ENCODE measurements at regions not wholly inside any gene's neighbourhood (a gene's known extent, or its start where the extent isn't known, plus 50 kb on each side); places are given as distances from the start of the nearest gene placed in this dataset.

- CTCF ChIA-PET = no interaction called here
- Mint-ChIP-seq H3K36me3 (ENCODE audit: low read depth) (no peaks in the 10 kb centered on the region), H3K27ac (no peak overlapping the region), H3K9me3 (peaks cover 2% of the 10 kb centered on the region), H3K27me3 (ENCODE audit: low read depth) (peaks cover 3% of the 10 kb centered on the region), H3K4me3 (no peak overlapping the region), H3K4me1 (ENCODE audit: low read depth) (no peaks in the 10 kb centered on the region)
- intact Hi-C loops (cut with micrococcal nuclease) = no loop called here
- no peak for DNase-seq
These were observed 112.8 kb upstream of the TMEFF2 start for GRCh38 chr2:192307530-192307929.

GRCh38 chr2:192298664-192299063 is 103.9 kb upstream of the TMEFF2 start:
- intact Hi-C loops (cut with micrococcal nuclease) = no loop called here
- Mint-ChIP-seq H3K4me3 (no peak overlapping the region), H3K36me3 (ENCODE audit: low read depth) (no peaks in the 10 kb centered on the region), H3K27ac (no peak overlapping the region), H3K27me3 (ENCODE audit: low read depth) (no peaks in the 10 kb centered on the region), H3K9me3 (no peaks in the 10 kb centered on the region), H3K4me1 (ENCODE audit: low read depth) (no peaks in the 10 kb centered on the region)
- CTCF ChIA-PET = interaction anchor here (0.6 kb wide), 1 partner anchor 71 kb away, joined by 4 read pairs; no protein-coding TSS in a partner anchor
- DNase-seq = no peak

GRCh38 chr2:192292478-192292877 is 97.7 kb upstream of the TMEFF2 start:
- intact Hi-C loops (cut with micrococcal nuclease) = no loop called here
- Mint-ChIP-seq H3K4me1 (ENCODE audit: low read depth) (no peaks in the 10 kb centered on the region), H3K9me3 (no peaks in the 10 kb centered on the region), H3K27me3 (ENCODE audit: low read depth) (no peaks in the 10 kb centered on the region), H3K4me3 (no peak overlapping the region), H3K27ac (no peak overlapping the region), H3K36me3 (ENCODE audit: low read depth) (no peaks in the 10 kb centered on the region)
- CTCF ChIA-PET = no interaction called here
- no peak for DNase-seq

GRCh38 chr2:192288295-192288694 is 93.6 kb upstream of the TMEFF2 start:
- CTCF ChIA-PET = no interaction called here
- intact Hi-C loops (cut with micrococcal nuclease) = no loop called here
- Mint-ChIP-seq H3K27me3 (ENCODE audit: low read depth) (no peaks in the 10 kb centered on the region), H3K36me3 (ENCODE audit: low read depth) (no peaks in the 10 kb centered on the region), H3K4me3 (no peak overlapping the region), H3K27ac (no peak overlapping the region), H3K4me1 (ENCODE audit: low read depth) (no peaks in the 10 kb centered on the region), H3K9me3 (no peaks in the 10 kb centered on the region)
- DNase-seq = no peak

GRCh38 chr2:192286093-192286701 is 91.5 kb upstream of the TMEFF2 start:
- H3K4me1 Mint-ChIP-seq (ENCODE audit: low read depth) = no peaks in the 10 kb centered on the region
- H3K36me3 Mint-ChIP-seq (ENCODE audit: low read depth) = no peaks in the 10 kb centered on the region
- CTCF ChIA-PET = no interaction called here
- DNase-seq = peak; percentile 20
- no peaks in the 10 kb centered on the region for H3K9me3 Mint-ChIP-seq
- H3K4me3 Mint-ChIP-seq = no peak overlapping the region
- intact Hi-C loops (cut with micrococcal nuclease) = no loop called here
- H3K27me3 Mint-ChIP-seq (ENCODE audit: low read depth) = no peaks in the 10 kb centered on the region
- H3K27ac Mint-ChIP-seq = no peak overlapping the region

GRCh38 chr2:192283450-192283849 is 88.7 kb upstream of the TMEFF2 start:
- H3K9me3 Mint-ChIP-seq = no peaks in the 10 kb centered on the region
- no peak overlapping the region for H3K4me3 Mint-ChIP-seq
- no peaks in the 10 kb centered on the region for H3K36me3 Mint-ChIP-seq (ENCODE audit: low read depth)
- intact Hi-C loops (cut with micrococcal nuclease) = no loop called here
- H3K27ac Mint-ChIP-seq = no peak overlapping the region
- H3K4me1 Mint-ChIP-seq (ENCODE audit: low read depth) = no peaks in the 10 kb centered on the region
- DNase-seq = no peak
- no peaks in the 10 kb centered on the region for H3K27me3 Mint-ChIP-seq (ENCODE audit: low read depth)
- CTCF ChIA-PET = interaction anchor here (0.8 kb wide), 1 partner anchor 340 kb away, joined by 4 read pairs; no protein-coding TSS in a partner anchor

- no peaks in the 10 kb centered on the region for H3K4me1 Mint-ChIP-seq (ENCODE audit: low read depth)
- no peaks in the 10 kb centered on the region for H3K27me3 Mint-ChIP-seq (ENCODE audit: low read depth)
- CTCF ChIA-PET = no interaction called here
- H3K36me3 Mint-ChIP-seq (ENCODE audit: low read depth) = no peaks in the 10 kb centered on the region
- DNase-seq = no peak
- no peaks in the 10 kb centered on the region for H3K9me3 Mint-ChIP-seq
- intact Hi-C loops (cut with micrococcal nuclease) = no loop called here
- H3K4me3 Mint-ChIP-seq = no peak overlapping the region
- H3K27ac Mint-ChIP-seq = no peak overlapping the region
These were observed 84.0 kb upstream of the TMEFF2 start for GRCh38 chr2:192278701-192279100.

- Mint-ChIP-seq H3K36me3 (ENCODE audit: low read depth) (no peaks in the 10 kb centered on the region), H3K4me3 (no peak overlapping the region), H3K4me1 (ENCODE audit: low read depth) (no peaks in the 10 kb centered on the region), H3K27ac (no peak overlapping the region), H3K9me3 (no peaks in the 10 kb centered on the region), H3K27me3 (ENCODE audit: low read depth) (no peaks in the 10 kb centered on the region)
- DNase-seq = no peak
- intact Hi-C loops (cut with micrococcal nuclease) = no loop called here
- CTCF ChIA-PET = no interaction called here
These were observed 82.9 kb upstream of the TMEFF2 start for GRCh38 chr2:192277494-192278109.

GRCh38 chr2:192275632-192276031 is 80.9 kb upstream of the TMEFF2 start:
- intact Hi-C loops (cut with micrococcal nuclease) = no loop called here

GRCh38 chr2:192267484-192267883 is 72.8 kb upstream of the TMEFF2 start:
- Mint-ChIP-seq H3K27me3 (ENCODE audit: low read depth) (no peaks in the 10 kb centered on the region), H3K4me3 (no peak overlapping the region), H3K9me3 (no peaks in the 10 kb centered on the region), H3K4me1 (ENCODE audit: low read depth) (no peaks in the 10 kb centered on the region), H3K27ac (no peak overlapping the region), H3K36me3 (ENCODE audit: low read depth) (no peaks in the 10 kb centered on the region)
- intact Hi-C loops (cut with micrococcal nuclease) = no loop called here
- CTCF ChIA-PET = no interaction called here
- no peak for DNase-seq

More at GRCh38 chr2:192275632-192276031, 80.9 kb upstream of the TMEFF2 start:
- Mint-ChIP-seq H3K27me3 (ENCODE audit: low read depth) (no peaks in the 10 kb centered on the region), H3K36me3 (ENCODE audit: low read depth) (no peaks in the 10 kb centered on the region), H3K9me3 (no peaks in the 10 kb centered on the region), H3K27ac (no peak overlapping the region), H3K4me3 (no peak overlapping the region), H3K4me1 (ENCODE audit: low read depth) (no peaks in the 10 kb centered on the region)
- no peak for DNase-seq
- CTCF ChIA-PET = no interaction called here

GRCh38 chr2:192265751-192266150 is 71.0 kb upstream of the TMEFF2 start:
- no peaks in the 10 kb centered on the region for H3K36me3 Mint-ChIP-seq (ENCODE audit: low read depth)
- no peaks in the 10 kb centered on the region for H3K9me3 Mint-ChIP-seq
- no peak overlapping the region for H3K27ac Mint-ChIP-seq
- CTCF ChIA-PET = no interaction called here
- intact Hi-C loops (cut with micrococcal nuclease) = no loop called here
- H3K4me3 Mint-ChIP-seq = no peak overlapping the region
- H3K4me1 Mint-ChIP-seq (ENCODE audit: low read depth) = no peaks in the 10 kb centered on the region
- H3K27me3 Mint-ChIP-seq (ENCODE audit: low read depth) = no peaks in the 10 kb centered on the region
- no peak for DNase-seq

GRCh38 chr2:192254444-192254843 is 59.7 kb upstream of the TMEFF2 start:
- H3K4me1 Mint-ChIP-seq (ENCODE audit: low read depth) = no peaks in the 10 kb centered on the region
- no peak overlapping the region for H3K27ac Mint-ChIP-seq
- intact Hi-C loops (cut with micrococcal nuclease) = no loop called here
- H3K4me3 Mint-ChIP-seq = no peak overlapping the region
- H3K36me3 Mint-ChIP-seq (ENCODE audit: low read depth) = no peaks in the 10 kb centered on the region
- CTCF ChIA-PET = no interaction called here
- H3K9me3 Mint-ChIP-seq = no peaks in the 10 kb centered on the region
- no peak for DNase-seq
- H3K27me3 Mint-ChIP-seq (ENCODE audit: low read depth) = no peaks in the 10 kb centered on the region

- Mint-ChIP-seq H3K36me3 (ENCODE audit: low read depth) (no peaks in the 10 kb centered on the region), H3K4me3 (no peak overlapping the region), H3K27me3 (ENCODE audit: low read depth) (no peaks in the 10 kb centered on the region), H3K27ac (no peak overlapping the region), H3K9me3 (no peaks in the 10 kb centered on the region), H3K4me1 (ENCODE audit: low read depth) (no peaks in the 10 kb centered on the region)
- intact Hi-C loops (cut with micrococcal nuclease) = no loop called here
- DNase-seq = no peak
- CTCF ChIA-PET = no interaction called here
These were observed 59.0 kb upstream of the TMEFF2 start for GRCh38 chr2:192253692-192254091.

All from activated naive CD4-positive, alpha-beta T cell treated with anti-CD3 and anti-CD28 coated beads for 36 hours (primary cell).